Left cardiac atrium (tissue), 4 donors: ENCODE measurements at regions not wholly inside any gene's neighbourhood (a gene's known extent, or its start where the extent isn't known, plus 50 kb on each side); places are given as distances from the start of the nearest gene placed in this dataset.

Source experiments
- ATAC-seq, 2 donors: fragments of 200-7000 bp; cut with Tn5 transposase; one replicate each; pipeline ENCODE4 v1.9.1; 2020; ENCODE audit warnings: mild to moderate bottlenecking in 2 of 2, moderate library complexity in 2 of 2
- DNase-seq: peaks from one replicate; pipeline ENCODE4 v3.0.0-alpha.2; 2020
- intact Hi-C, 2 donors: fragments of 100-400 bp; cut with DNase I; formaldehyde crosslinking; loops; one replicate each; pipeline versions ENCODE4 v1.14.1 to v1.15.1; 2022 to 2023
- donor health status: DM: no; HTN: yes; CAD: no.
- donor health status: DM: no; HTN: yes; CAD: no; lungs with severe emphysema.
- donor health status: DM: yes; HTN: yes; CAD: no.
- donor health status: Dilated cardiomyopathy.

- intact Hi-C loops, result no loop called here
- peak; percentile 47 to 63 for ATAC-seq
- no peak for DNase-seq
These were observed 499.9 kb upstream of the FZD8 start for GRCh38 chr10:36141856-36142560.

- DNase-seq (no peak), ATAC-seq (no peak)
- intact Hi-C loops, result no loop called here
These were observed 487.0 kb upstream of the FZD8 start for GRCh38 chr10:36129051-36129450.

GRCh38 chr10:36126076-36126475 is 484.0 kb upstream of the FZD8 start:
- intact Hi-C loops, result no loop called here
- DNase-seq (no peak), ATAC-seq (no peak)

- ATAC-seq (peak; percentile 60 to 65), DNase-seq (no peak)
- intact Hi-C loops, result no loop called here
These were observed 477.4 kb upstream of the FZD8 start for GRCh38 chr10:36119455-36119854.

GRCh38 chr10:36118314-36118713 is 476.2 kb upstream of the FZD8 start:
- intact Hi-C loops, result no loop called here

GRCh38 chr10:36117890-36118289 is 475.8 kb upstream of the FZD8 start:
- no peak for ATAC-seq
- intact Hi-C loops, result no loop called here
- DNase-seq, result no peak

More at GRCh38 chr10:36118314-36118713, 476.2 kb upstream of the FZD8 start:
- DNase-seq (no peak), ATAC-seq (no peak)

- intact Hi-C loops, result no loop called here
- DNase-seq, result no peak
- no peak for ATAC-seq
These were observed 475.1 kb upstream of the FZD8 start for GRCh38 chr10:36117231-36117630.

- DNase-seq, result no peak
- peak in 1 of 2 donors; percentile 7 for ATAC-seq
- intact Hi-C loops, result no loop called here
These were observed 474.6 kb upstream of the FZD8 start for GRCh38 chr10:36116731-36117130.

- ATAC-seq (no peak), DNase-seq (no peak)
- intact Hi-C loops, result no loop called here
These were observed 473.9 kb upstream of the FZD8 start for GRCh38 chr10:36116040-36116439.

- ATAC-seq (no peak), DNase-seq (no peak)
- intact Hi-C loops, result no loop called here
These were observed 473.3 kb upstream of the FZD8 start for GRCh38 chr10:36115364-36115763.

- ATAC-seq (peak; percentile 61 to 84), DNase-seq (no peak)
- intact Hi-C loops, result no loop called here
These were observed 472.8 kb upstream of the FZD8 start for GRCh38 chr10:36114913-36115312.

- ATAC-seq (no peak), DNase-seq (no peak)
- intact Hi-C loops, result no loop called here
These were observed 472.0 kb upstream of the FZD8 start for GRCh38 chr10:36114141-36114540.

GRCh38 chr10:36111676-36112075 is 469.6 kb upstream of the FZD8 start:
- intact Hi-C loops, result no loop called here
- ATAC-seq, result peak; percentile 26 to 38
- DNase-seq, result no peak

- DNase-seq (no peak), ATAC-seq (no peak)
- intact Hi-C loops, result no loop called here
These were observed 468.0 kb upstream of the FZD8 start for GRCh38 chr10:36110097-36110496.

- ATAC-seq, result no peak
- intact Hi-C loops, result no loop called here
- no peak for DNase-seq
These were observed 467.4 kb upstream of the FZD8 start for GRCh38 chr10:36109399-36110023.

GRCh38 chr10:36097696-36098095 is 455.6 kb upstream of the FZD8 start:
- ATAC-seq, result no peak
- intact Hi-C loops, result no loop called here
- no peak for DNase-seq

- no peak for ATAC-seq
These were observed 454.5 kb upstream of the FZD8 start for GRCh38 chr10:36096576-36096975.

GRCh38 chr10:36094096-36094495 is 452.0 kb upstream of the FZD8 start:
- intact Hi-C loops, result no loop called here
- DNase-seq (no peak), ATAC-seq (peak in 1 of 2 donors; percentile 27)

More at GRCh38 chr10:36096576-36096975, 454.5 kb upstream of the FZD8 start:
- intact Hi-C loops, result no loop called here
- DNase-seq, result no peak

GRCh38 chr10:36092116-36092515 is 450.0 kb upstream of the FZD8 start:
- DNase-seq (no peak), ATAC-seq (no peak)
- intact Hi-C loops, result no loop called here

- ATAC-seq (no peak), DNase-seq (no peak)
- intact Hi-C loops, result no loop called here
These were observed 448.9 kb upstream of the FZD8 start for GRCh38 chr10:36091007-36091406.

- intact Hi-C loops, result no loop called here
- ATAC-seq, result peak in 1 of 2 donors; percentile 65
These were observed 447.8 kb upstream of the FZD8 start for GRCh38 chr10:36089790-36090440.

More at GRCh38 chr10:36089790-36090440, 447.8 kb upstream of the FZD8 start:
- no peak for DNase-seq
